T-helper 2 cell treated with Interferon-gamma antibody and Interleukin-4, amounts not matched to agents 5 μg/mL and 100 μg/mL, for 36 hours (primary cell): ENCODE measurements at regions not wholly inside any gene's neighbourhood (a gene's known extent, or its start where the extent isn't known, plus 50 kb on each side); places are given as distances from the start of the nearest gene placed in this dataset.
"Not testable (repeated sequence)": the region's sequence is repeated elsewhere in the genome, so short reads cannot be mapped to it uniquely, and the experiment has no call there.

Experiments
- DNase-seq: peaks from one replicate; pipeline ENCODE4 v3.0.0; 2021; ENCODE audit warnings: low spot score
- H3K27ac Mint-ChIP-seq: one replicate; pipeline ENCODE4 v1.8.0; 2021; ENCODE audit warnings: mild to moderate bottlenecking, mixed read lengths
- H3K27me3 Mint-ChIP-seq: one replicate; pipeline ENCODE4 v1.8.0; 2021; ENCODE audit warnings: low read depth, mixed read lengths
- H3K36me3 Mint-ChIP-seq: one replicate; pipeline ENCODE4 v1.8.0; 2021; ENCODE audit warnings: low read depth, mixed read lengths
- H3K4me1 Mint-ChIP-seq: one replicate; pipeline ENCODE4 v1.8.0; 2021; ENCODE audit warnings: low read depth, mixed read lengths
- H3K4me3 Mint-ChIP-seq: one replicate; pipeline ENCODE4 v1.8.0; 2022; ENCODE audit warnings: mild to moderate bottlenecking, moderate library complexity, mixed read lengths
- H3K9me3 Mint-ChIP-seq: one replicate; pipeline ENCODE4 v1.8.0; 2021; ENCODE audit warnings: mixed read lengths

DNA sequence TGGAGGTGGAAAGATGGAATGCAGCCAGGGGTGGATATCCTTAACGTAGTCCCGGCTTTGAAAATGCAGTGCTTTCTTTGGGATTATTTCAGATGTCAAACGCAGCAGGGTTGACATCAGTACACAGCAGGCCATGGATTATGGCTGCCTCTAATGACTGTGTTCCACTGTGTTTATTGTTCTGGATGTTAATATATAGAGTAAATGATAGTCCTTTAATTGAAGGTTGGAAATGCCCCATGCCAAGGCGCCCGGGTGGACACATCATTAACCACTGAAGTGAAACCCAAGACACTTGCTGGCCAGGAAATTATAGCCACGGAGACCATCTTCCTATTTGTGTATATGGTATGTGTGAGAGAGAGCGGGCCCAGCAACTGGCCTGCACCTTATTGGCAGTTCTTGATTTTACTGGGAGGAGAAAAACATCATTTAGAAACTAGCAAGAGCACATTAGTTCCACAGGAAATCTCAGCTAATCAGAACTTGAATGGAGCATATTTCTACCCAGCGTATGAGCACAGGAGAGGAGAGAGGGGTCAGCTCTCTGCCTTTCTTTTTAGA is 254.9 kb upstream of the RASGRP1 start:
- Mint-ChIP-seq H3K27ac (no peak overlapping the region), H3K9me3 (no peaks in the 10 kb centered on the region), H3K4me1 (peaks cover 4% of the 10 kb centered on the region), H3K36me3 (no peaks in the 10 kb centered on the region), H3K27me3 (no peaks in the 10 kb centered on the region), H3K4me3 (no peak overlapping the region)
- DNase-seq: no peak

DNA sequence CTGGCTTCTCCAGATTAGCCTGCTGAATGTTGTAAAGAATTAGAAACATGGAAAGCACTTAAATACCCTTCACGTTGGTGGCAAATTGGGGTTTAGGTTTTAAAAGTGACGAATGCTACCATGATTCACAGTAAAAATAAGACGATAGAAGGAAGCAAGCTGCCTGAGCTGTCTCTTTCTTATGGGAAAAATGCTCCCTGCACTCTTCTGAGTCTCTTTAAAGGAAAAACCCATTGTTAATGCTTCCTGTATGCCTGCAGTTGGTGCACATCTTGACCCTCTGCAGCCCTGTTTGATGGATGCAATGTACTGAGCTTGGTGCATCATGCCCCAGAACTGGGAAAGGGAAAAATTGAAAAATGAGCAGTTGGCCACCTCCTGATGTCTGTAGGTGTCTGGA is 258.6 kb upstream of the RASGRP1 start:
- no peak overlapping the region for H3K27ac Mint-ChIP-seq
- no peak for DNase-seq
- no peaks in the 10 kb centered on the region for H3K4me1 Mint-ChIP-seq
- peaks cover 7% of the 10 kb centered on the region for H3K27me3 Mint-ChIP-seq
- H3K9me3 Mint-ChIP-seq: no peaks in the 10 kb centered on the region
- H3K4me3 Mint-ChIP-seq: no peak overlapping the region
- no peaks in the 10 kb centered on the region for H3K36me3 Mint-ChIP-seq

- no peak for DNase-seq
- H3K9me3 Mint-ChIP-seq: no peaks in the 10 kb centered on the region
- H3K4me3 Mint-ChIP-seq: no peak overlapping the region
- no peak overlapping the region for H3K27ac Mint-ChIP-seq
- H3K4me1 Mint-ChIP-seq: no peaks in the 10 kb centered on the region
- peaks cover 10% of the 10 kb centered on the region for H3K27me3 Mint-ChIP-seq
- no peaks in the 10 kb centered on the region for H3K36me3 Mint-ChIP-seq
Measured at GRCh38 chr15:38824719-38825118, 260.1 kb upstream of the RASGRP1 start.

DNA sequence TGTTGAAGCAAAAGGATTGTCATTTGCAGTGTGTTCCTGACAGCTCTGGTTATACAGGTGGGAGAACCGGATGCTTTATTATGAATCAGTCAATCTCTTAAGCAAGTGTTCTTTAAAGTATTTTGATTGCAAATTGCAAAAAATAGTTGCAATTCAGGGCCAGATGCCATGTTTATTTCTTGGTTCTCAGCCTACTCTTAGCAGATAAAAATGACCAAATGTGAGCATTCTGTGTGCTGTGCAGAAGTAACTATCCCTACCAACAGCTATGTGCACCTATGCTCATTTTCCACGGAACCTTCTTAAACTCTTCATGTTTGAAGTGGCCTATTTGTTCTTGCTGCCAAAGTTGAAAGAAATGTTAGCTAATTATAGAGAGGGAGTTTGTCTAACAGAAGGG is 262.3 kb upstream of the RASGRP1 start:
- DNase-seq: no peak

GRCh38 chr15:38828031-38828532 is 263.5 kb upstream of the RASGRP1 start:
- peaks cover 10% of the 10 kb centered on the region for H3K27me3 Mint-ChIP-seq
- H3K4me1 Mint-ChIP-seq: peaks cover 4% of the 10 kb centered on the region
- DNase-seq: no peak
- H3K27ac Mint-ChIP-seq: no peak overlapping the region
- H3K4me3 Mint-ChIP-seq: no peak overlapping the region
- H3K36me3 Mint-ChIP-seq: no peaks in the 10 kb centered on the region
- peaks cover 8% of the 10 kb centered on the region for H3K9me3 Mint-ChIP-seq

More for the DNA sequence above, 262.3 kb upstream of the RASGRP1 start:
- peaks cover under 1% of the 10 kb centered on the region for H3K9me3 Mint-ChIP-seq
- H3K27ac Mint-ChIP-seq: no peak overlapping the region
- no peaks in the 10 kb centered on the region for H3K36me3 Mint-ChIP-seq
- H3K27me3 Mint-ChIP-seq: peaks cover 10% of the 10 kb centered on the region
- H3K4me3 Mint-ChIP-seq: no peak overlapping the region
- H3K4me1 Mint-ChIP-seq: no peaks in the 10 kb centered on the region

DNA sequence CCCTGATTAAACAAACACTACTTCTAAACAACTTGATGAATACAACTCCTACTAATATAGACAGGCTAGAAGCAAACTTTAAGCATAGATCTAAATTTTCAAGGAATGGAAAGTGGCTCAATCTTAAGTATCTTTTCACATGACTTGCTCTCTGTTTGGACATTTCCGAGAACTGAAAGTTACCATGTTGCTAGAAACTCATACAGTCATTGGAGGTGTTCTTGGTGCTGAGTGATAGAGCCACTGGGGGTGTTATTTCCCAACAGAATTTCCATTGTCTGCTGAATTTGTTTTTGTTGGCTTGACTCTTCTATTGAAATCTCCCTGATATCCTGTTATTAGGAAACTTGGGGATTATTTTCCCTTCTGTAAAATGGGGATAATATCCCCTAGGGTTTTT is 264.5 kb upstream of the RASGRP1 start:
- peaks cover 4% of the 10 kb centered on the region for H3K4me1 Mint-ChIP-seq
- peaks cover 10% of the 10 kb centered on the region for H3K27me3 Mint-ChIP-seq
- H3K4me3 Mint-ChIP-seq: no peak overlapping the region
- DNase-seq: no peak
- H3K27ac Mint-ChIP-seq: no peak overlapping the region
- no peaks in the 10 kb centered on the region for H3K36me3 Mint-ChIP-seq
- peaks cover 16% of the 10 kb centered on the region for H3K9me3 Mint-ChIP-seq

- Mint-ChIP-seq H3K27ac (no peak overlapping the region), H3K36me3 (no peaks in the 10 kb centered on the region), H3K4me1 (no peaks in the 10 kb centered on the region), H3K4me3 (no peak overlapping the region), H3K9me3 (no peaks in the 10 kb centered on the region), H3K27me3 (peaks cover 10% of the 10 kb centered on the region)
- no peak for DNase-seq
Measured at GRCh38 chr15:38842226-38842625, 277.6 kb upstream of the RASGRP1 start.

GRCh38 chr15:38843051-38843501 is 278.5 kb upstream of the RASGRP1 start:
- Mint-ChIP-seq H3K36me3 (no peaks in the 10 kb centered on the region), H3K4me1 (no peaks in the 10 kb centered on the region), H3K9me3 (no peaks in the 10 kb centered on the region), H3K27ac (no peak overlapping the region), H3K4me3 (no peak overlapping the region), H3K27me3 (peaks cover 7% of the 10 kb centered on the region)
- DNase-seq: no peak

GRCh38 chr15:38843736-38844590 is 279.3 kb upstream of the RASGRP1 start:
- Mint-ChIP-seq H3K4me3 (no peak overlapping the region), H3K36me3 (no peaks in the 10 kb centered on the region), H3K27ac (no peak overlapping the region), H3K9me3 (no peaks in the 10 kb centered on the region), H3K27me3 (peaks cover 7% of the 10 kb centered on the region), H3K4me1 (no peaks in the 10 kb centered on the region)
- DNase-seq: no peak

- H3K27ac Mint-ChIP-seq: no peak overlapping the region
- H3K9me3 Mint-ChIP-seq: no peaks in the 10 kb centered on the region
- H3K4me1 Mint-ChIP-seq: no peaks in the 10 kb centered on the region
- no peak overlapping the region for H3K4me3 Mint-ChIP-seq
- no peak for DNase-seq
- no peaks in the 10 kb centered on the region for H3K36me3 Mint-ChIP-seq
- H3K27me3 Mint-ChIP-seq: peaks cover 7% of the 10 kb centered on the region
Measured at GRCh38 chr15:38844736-38845135, 280.1 kb upstream of the RASGRP1 start.

- no peak for DNase-seq
- H3K4me1 Mint-ChIP-seq: no peaks in the 10 kb centered on the region
- no peak overlapping the region for H3K4me3 Mint-ChIP-seq
- H3K36me3 Mint-ChIP-seq: no peaks in the 10 kb centered on the region
- no peak overlapping the region for H3K27ac Mint-ChIP-seq
- peaks cover 7% of the 10 kb centered on the region for H3K27me3 Mint-ChIP-seq
- no peaks in the 10 kb centered on the region for H3K9me3 Mint-ChIP-seq
Measured at GRCh38 chr15:38846346-38846745, 281.7 kb upstream of the RASGRP1 start.

DNA sequence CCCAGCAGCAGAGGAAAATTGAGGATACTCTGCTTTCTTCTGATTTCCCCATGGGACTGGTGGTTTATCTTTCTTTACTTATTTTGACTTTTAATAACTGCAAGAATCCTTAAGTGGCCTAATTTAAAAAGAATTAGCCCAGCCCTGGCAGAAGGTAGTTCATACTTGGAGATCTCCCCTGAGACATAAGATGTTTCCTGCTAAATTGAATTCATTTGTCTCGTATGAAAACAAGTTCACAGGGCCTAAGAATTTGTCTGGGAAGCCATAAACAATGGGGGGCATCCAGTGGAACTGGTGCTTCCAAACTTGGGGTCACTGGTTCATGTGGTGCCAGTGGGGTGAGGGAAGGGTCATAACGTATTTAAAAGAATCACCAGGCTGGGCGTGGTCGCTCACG is 283.1 kb upstream of the RASGRP1 start:
- H3K27ac Mint-ChIP-seq: no peak overlapping the region
- H3K4me1 Mint-ChIP-seq: no peaks in the 10 kb centered on the region
- no peak overlapping the region for H3K4me3 Mint-ChIP-seq
- H3K27me3 Mint-ChIP-seq: peaks cover 7% of the 10 kb centered on the region
- H3K9me3 Mint-ChIP-seq: no peaks in the 10 kb centered on the region
- no peaks in the 10 kb centered on the region for H3K36me3 Mint-ChIP-seq
- no peak for DNase-seq

- DNase-seq: no peak
- no peaks in the 10 kb centered on the region for H3K36me3 Mint-ChIP-seq
- no peak overlapping the region for H3K27ac Mint-ChIP-seq
- no peaks in the 10 kb centered on the region for H3K9me3 Mint-ChIP-seq
- H3K4me1 Mint-ChIP-seq: no peaks in the 10 kb centered on the region
- H3K4me3 Mint-ChIP-seq: no peak overlapping the region
- peaks cover 10% of the 10 kb centered on the region for H3K27me3 Mint-ChIP-seq
Measured at GRCh38 chr15:38849046-38849445, 284.4 kb upstream of the RASGRP1 start.

GRCh38 chr15:38852188-38852587 is 287.6 kb upstream of the RASGRP1 start:
- H3K27ac Mint-ChIP-seq, H3K9me3 Mint-ChIP-seq, H3K36me3 Mint-ChIP-seq, H3K4me3 Mint-ChIP-seq, H3K4me1 Mint-ChIP-seq, DNase-seq: not testable (repeated sequence)
- peaks cover 18% of the 10 kb centered on the region for H3K27me3 Mint-ChIP-seq
